ENCODE measurements at regions not wholly inside any gene's neighbourhood (a gene's known extent, or its start where the extent isn't known, plus 50 kb on each side); places are given as distances from the start of the nearest gene placed in this dataset.

GRCh38 chr1:221164029-221164428, 284.8 kb downstream of the HLX start:
- no peak for DNase-seq (ENCODE audit: low spot score)

- no peak for DNase-seq (ENCODE audit: low spot score)
Measured at GRCh38 chr1:221164951-221165838, 286.0 kb downstream of the HLX start.

- DNase-seq (ENCODE audit: low spot score): no peak
Measured at GRCh38 chr1:221165839-221166500, 286.7 kb downstream of the HLX start.

- DNase-seq (ENCODE audit: low spot score): no peak
Measured at GRCh38 chr1:221166559-221167318, 287.5 kb downstream of the HLX start.

GRCh38 chr1:221169447-221169889, 290.2 kb downstream of the HLX start:
- no peak for DNase-seq (ENCODE audit: low spot score)

- no peak for DNase-seq (ENCODE audit: low spot score)
Measured at GRCh38 chr1:221170171-221170570, 290.9 kb downstream of the HLX start.

GRCh38 chr1:221171768-221172167, 292.5 kb downstream of the HLX start:
- DNase-seq (ENCODE audit: low spot score): no peak

GRCh38 chr1:221172841-221173240, 293.6 kb downstream of the HLX start:
- DNase-seq (ENCODE audit: low spot score): no peak

GRCh38 chr1:221174330-221174993, 295.2 kb downstream of the HLX start:
- no peak for DNase-seq (ENCODE audit: low spot score)

- DNase-seq (ENCODE audit: low spot score): no peak
Measured at GRCh38 chr1:221175249-221175648, 296.0 kb downstream of the HLX start.

GRCh38 chr1:221180704-221181368, 301.6 kb downstream of the HLX start:
- DNase-seq (ENCODE audit: low spot score): no peak

- no peak for DNase-seq (ENCODE audit: low spot score)
Measured at GRCh38 chr1:221182791-221183533, 303.7 kb downstream of the HLX start.

GRCh38 chr1:221184131-221184794, 305.0 kb downstream of the HLX start:
- no peak for DNase-seq (ENCODE audit: low spot score)

- DNase-seq (ENCODE audit: low spot score): no peak
Measured at GRCh38 chr1:221187174-221187573, 307.9 kb downstream of the HLX start.

GRCh38 chr1:221188458-221188857, 309.2 kb downstream of the HLX start:
- DNase-seq (ENCODE audit: low spot score): no peak

- DNase-seq (ENCODE audit: low spot score): no peak
Measured at GRCh38 chr1:221190249-221190648, 311.0 kb downstream of the HLX start.

GRCh38 chr1:221192055-221192454, 312.8 kb downstream of the HLX start:
- DNase-seq (ENCODE audit: low spot score): no peak

GRCh38 chr1:221200464-221200863, 321.2 kb downstream of the HLX start:
- DNase-seq (ENCODE audit: low spot score): no peak

- DNase-seq (ENCODE audit: low spot score): no peak
Measured at GRCh38 chr1:221201773-221202172, 322.5 kb downstream of the HLX start.

All from ecto neural progenitor cell (in vitro differentiated cells).